ENCODE measurements at regions not wholly inside any gene's neighbourhood (a gene's known extent, or its start where the extent isn't known, plus 50 kb on each side); places are given as distances from the start of the nearest gene placed in this dataset.

GRCh38 chr2:117692001-117692763 lies 122.3 kb upstream of the DDX18 start (continued):
- TF ChIP-seq JUNB (IDR thresholded peaks at IDR 0.05; ENCODE audit: unreplicated experiment), result no peak
- no peak for TF ChIP-seq EZH2phosphoT487 (IDR thresholded peaks at IDR 0.05; ENCODE audit: unreplicated experiment)
- TF ChIP-seq POLR2AphosphoS5 (IDR thresholded peaks at IDR 0.05; ENCODE audit: low read depth), result no peak
- TF ChIP-seq ZNF331 (CRISPR knock-in tag; IDR thresholded peaks at IDR 0.05; ENCODE audit: low read depth), result no peak
- no peak for TF ChIP-seq CREB1 (CRISPR knock-in tag; IDR thresholded peaks at IDR 0.05; ENCODE audit: low read depth)
- TF ChIP-seq STAT1 (IDR thresholded peaks at IDR 0.05; ENCODE audit: unreplicated experiment), result no peak
- no peak for TF ChIP-seq ZNF462 (CRISPR knock-in tag; IDR thresholded peaks at IDR 0.05)

GRCh38 chr2:117693154-117693553 lies 121.3 kb upstream of the DDX18 start:
- no peaks in the 10 kb centered on the region for H3K79me2 ChIP-seq (replicated peaks; ENCODE audit: insufficient read depth)
- H3K4me3 ChIP-seq, result no peak overlapping the region
- no peak for ATAC-seq
- H3K36me3 ChIP-seq (ENCODE audit: insufficient read depth), result no peaks in the 10 kb centered on the region
- H2AFZ ChIP-seq, result no peak overlapping the region
- peaks cover 12% of the 10 kb centered on the region for H3K4me1 ChIP-seq (ENCODE audit: insufficient read depth)
- Mint-ChIP-seq H3K36me3 (ENCODE audit: low read depth) (no peaks in the 10 kb centered on the region), H3K27me3 (ENCODE audit: insufficient read depth, low read depth, poor library complexity) (no peaks in the 10 kb centered on the region), H3K9me3 (no peaks in the 10 kb centered on the region), H3K4me3 (no peak overlapping the region), H3K27ac (no peak overlapping the region), H3K4me1 (peaks cover 15% of the 10 kb centered on the region)
- DNase-seq (ENCODE audit: low spot score), result no peak
- H4K20me1 ChIP-seq (replicated peaks; ENCODE audit: insufficient read depth), result no peaks in the 10 kb centered on the region
- H3K27ac ChIP-seq (ENCODE audit: low read depth), result no peak overlapping the region
- H3F3A ChIP-seq (replicated peaks; ENCODE audit: low read depth), result no peaks in the 10 kb centered on the region
- no peaks in the 10 kb centered on the region for H3K27me3 ChIP-seq (ENCODE audit: insufficient read depth)
- H3K4me2 ChIP-seq, result no peak overlapping the region
- H3K9me2 ChIP-seq (ENCODE audit: insufficient read depth), result no peaks in the 10 kb centered on the region
- TF ChIP-seq ZNF462 (CRISPR knock-in tag; IDR thresholded peaks at IDR 0.05), result no peak
- TF ChIP-seq ZNF114 (CRISPR knock-in tag; IDR thresholded peaks at IDR 0.05), result no peak
- TF ChIP-seq ZNF331 (CRISPR knock-in tag; IDR thresholded peaks at IDR 0.05; ENCODE audit: low read depth), result no peak
- TF ChIP-seq JUNB (IDR thresholded peaks at IDR 0.05; ENCODE audit: unreplicated experiment), result no peak
- no peak for TF ChIP-seq CREB1 (CRISPR knock-in tag; IDR thresholded peaks at IDR 0.05; ENCODE audit: low read depth)
